HG02981 (cell line): ENCODE measurements at regions not wholly inside any gene's neighbourhood (a gene's known extent, or its start where the extent isn't known, plus 50 kb on each side); places are given as distances from the start of the nearest gene placed in this dataset.

ENCODE experiments used
- ATAC-seq: cut with Tn5 transposase; IDR thresholded peaks from one replicate; pipeline ENCODE4 v1.9.1; 2021; ENCODE audit warnings: mild to moderate bottlenecking, moderate library complexity; ENCODE audit not compliant: unreplicated experiment

DNA sequence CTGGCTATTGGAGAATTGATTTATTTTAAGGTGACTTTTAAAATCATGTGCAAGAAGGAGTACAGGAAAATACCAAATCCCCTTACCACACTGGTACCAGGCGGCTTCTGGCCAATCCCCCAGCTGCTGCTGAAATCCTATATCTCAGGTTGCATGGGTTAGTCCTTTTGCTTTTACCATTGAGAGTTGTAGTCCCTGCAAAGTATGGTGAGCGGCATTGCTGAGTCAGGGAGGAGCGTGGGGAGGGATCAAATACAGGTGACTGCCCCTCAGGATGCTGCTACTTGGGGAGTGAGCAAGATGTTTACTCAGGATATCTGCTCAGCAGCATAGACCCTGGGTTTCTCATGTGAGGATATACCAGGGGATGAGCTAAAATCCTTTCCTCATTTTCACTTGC is 131.9 kb upstream of the STAC start:
- no peak for ATAC-seq

DNA sequence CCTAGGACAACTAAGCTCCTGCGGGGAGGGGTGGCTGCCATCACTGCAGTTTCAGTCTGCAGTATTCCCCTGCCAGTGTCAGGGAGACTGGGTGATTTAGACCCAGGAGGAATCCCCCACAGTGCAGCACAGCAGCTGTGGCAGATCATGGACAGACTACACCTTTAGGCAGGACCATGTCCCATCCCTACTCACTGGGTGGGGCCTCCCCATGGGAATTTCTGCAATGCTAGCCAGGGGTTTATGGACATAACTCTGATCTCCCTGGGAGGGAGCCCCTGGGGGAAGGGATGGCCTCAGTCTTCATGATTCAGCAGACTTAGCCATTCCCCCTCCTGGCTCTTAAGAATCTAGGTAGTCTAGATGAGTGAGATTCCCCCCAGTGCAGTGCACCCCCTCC is 130.1 kb upstream of the STAC start:
- no peak for ATAC-seq

DNA sequence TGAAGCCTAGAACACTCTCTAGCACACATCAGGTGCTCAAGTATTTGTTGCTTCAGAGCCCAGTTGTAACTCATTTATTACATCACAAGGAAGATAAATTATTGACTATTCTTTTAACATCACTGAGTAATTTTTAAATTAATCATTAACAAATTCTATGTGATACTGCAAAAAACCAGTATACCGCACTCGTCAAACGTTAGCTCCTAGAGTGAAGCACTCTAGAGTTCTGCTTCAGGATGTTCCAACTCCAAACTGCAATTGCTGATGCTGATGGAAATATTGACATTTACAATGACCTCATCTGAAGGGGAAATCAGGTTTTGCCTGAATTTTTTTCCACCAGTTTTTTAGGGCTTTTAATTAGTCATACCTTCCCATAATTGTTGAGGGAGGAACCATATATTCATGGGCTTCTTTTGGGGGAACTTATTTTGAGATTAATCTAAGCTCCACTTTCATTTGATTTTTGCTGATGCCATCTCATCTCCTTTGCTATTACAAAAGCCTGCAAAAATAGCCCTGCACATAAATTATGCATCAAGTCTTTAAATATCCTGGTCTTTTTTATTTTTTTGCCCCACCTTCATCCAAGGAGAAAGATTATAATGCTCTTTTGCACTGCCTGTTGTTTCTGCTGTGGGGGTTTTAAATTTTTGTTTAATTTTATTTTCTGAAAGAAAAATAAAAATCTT is 123.0 kb upstream of the STAC start:
- ATAC-seq: no peak

DNA sequence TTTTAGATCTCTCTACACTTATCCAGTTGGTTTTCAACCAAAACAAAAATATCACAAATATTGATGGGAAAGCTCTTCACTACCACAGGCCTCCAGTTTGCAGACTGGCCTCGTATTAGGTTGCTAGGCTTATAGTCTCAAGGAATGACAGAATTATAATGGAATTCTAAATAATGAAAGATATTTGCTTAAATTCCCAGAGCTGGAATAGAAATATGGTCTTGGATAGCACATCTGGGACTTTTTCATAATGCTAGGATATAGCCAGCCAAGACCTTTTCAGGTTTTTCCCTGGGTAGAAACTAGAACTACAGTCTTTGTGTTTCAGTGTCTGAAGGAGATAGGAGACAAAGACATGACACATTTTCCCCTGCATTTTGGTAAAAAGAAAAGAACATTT is 121.9 kb upstream of the STAC start:
- ATAC-seq: no peak

DNA sequence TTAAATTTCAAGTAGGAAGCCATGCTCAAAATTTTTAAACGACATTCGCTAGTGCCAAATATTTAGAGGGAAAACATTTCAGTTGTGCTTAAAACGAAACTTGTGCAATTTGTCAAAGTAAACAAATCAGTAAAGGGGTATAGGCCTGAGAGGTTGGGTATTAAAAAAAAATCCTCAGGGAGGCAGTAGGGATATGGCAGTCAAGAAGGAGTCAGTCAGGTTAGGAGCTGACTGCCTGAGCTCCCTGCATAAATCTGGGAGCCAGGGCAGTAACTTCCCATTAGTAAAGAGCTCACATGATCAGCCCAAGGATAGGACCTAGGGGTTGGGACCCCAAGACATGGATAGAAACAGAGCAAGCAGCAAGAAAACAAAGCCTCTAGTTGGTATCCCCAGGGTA is 120.7 kb upstream of the STAC start:
- no peak for ATAC-seq

DNA sequence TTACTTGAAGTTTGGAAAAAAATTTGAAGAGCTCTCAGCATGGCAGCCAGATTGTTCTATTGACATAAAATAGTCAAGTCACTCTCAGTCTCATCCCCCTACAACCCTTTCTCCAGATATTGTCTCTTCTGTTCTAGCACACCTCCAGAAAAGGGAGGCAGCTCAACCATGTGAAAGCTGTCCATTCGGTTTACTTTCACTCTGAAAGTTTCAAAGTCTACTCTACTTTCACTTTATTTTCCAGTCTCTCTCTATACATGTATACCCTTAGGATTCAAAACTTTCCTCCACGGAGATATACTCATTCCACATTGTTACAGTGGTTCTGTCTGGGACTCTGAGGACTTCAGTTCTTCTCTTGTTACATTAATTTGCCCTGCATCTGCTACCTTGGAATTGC is 111.0 kb upstream of the STAC start:
- no peak for ATAC-seq

DNA sequence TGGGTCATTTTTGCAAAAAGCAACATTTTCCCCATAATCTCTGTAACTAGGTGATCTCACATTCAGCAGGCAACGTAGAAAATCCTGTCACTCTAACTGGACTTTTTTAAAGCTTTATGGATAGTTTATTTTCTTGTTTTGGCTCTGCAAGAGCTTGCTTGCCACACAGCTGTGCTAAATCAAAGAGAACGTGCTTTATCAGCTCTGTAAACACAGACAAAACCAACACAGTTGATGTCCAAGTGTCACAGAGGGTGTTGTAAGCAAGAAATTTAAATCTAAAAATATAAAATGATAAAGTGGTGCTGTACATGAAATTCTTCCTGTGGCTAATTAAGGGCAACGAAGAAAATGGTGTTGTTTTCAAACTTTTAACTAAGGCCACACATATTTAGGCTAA is 97.5 kb upstream of the STAC start:
- no peak for ATAC-seq

DNA sequence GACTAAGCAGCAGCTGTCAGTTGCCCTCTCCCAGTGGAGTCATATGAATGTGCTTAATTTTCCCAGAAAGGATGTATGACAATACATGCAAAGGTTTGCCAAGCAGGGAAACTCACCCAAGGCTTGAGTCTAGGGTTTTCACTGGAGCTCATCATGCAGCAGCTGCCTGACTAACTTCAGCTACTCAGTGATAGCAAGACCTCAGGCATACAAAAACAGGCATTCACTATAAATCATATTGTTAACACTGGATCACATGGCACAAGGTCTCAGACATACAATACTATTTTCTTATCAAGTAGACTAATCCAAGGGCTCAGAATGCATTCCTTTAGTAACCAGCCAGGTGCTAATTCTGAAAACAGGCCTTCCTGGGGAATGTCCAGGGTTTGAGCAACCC is 85.0 kb upstream of the STAC start:
- no peak for ATAC-seq

DNA sequence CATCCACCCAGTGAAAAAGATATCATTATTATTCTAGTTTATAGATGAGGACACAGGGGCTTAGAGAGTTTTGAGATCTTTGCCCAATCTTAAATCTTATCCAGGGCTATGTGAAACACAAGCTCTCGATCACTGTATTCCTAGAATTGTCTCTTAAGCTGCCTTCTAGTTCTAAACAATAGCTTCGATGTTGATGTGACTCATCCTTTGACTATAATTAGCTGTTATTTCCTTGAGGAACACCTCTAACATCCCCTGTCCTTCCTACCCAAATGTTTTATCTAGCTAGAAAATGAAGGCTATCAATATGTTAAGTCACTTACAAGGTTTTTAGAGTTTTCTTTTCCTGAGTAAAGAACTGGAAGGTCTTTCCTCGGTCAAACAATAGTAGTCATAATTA is 83.1 kb upstream of the STAC start:
- no peak for ATAC-seq

DNA sequence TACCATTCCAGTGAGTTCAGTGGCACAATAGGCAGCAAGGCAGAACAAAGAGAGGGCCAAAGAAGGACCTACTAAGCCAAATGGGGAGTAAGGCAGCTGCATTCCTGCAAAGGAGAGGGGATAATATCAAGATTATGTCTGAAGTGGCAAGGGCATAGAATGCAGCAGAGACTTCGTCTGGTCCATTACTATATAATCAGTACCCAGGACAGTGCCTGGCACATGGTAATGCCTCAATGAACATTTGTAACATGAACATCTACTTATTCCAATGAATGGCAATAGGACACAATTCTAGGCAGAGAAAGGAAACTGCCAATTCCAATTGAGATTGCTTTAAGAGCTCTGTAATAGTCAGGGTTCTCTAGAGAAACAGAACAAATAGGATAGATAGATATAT is 82.1 kb upstream of the STAC start:
- ATAC-seq: no peak

DNA sequence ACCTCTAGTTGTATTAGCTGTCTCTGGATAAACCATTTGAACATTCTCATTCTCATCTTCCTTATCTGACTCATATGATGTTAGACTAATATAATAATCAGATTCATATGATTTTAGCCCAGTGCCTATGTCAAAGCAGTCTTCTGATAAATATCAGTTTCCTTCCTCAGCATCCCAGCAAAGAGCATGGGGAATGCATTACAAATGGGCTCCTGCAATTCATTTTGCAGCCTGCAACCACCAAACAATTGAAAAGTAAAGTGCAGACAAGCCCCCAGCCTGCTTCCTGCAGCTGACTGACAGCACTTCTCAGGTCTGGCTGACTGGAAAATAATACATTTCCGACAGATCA is 78.2 kb upstream of the STAC start:
- ATAC-seq: no peak

DNA sequence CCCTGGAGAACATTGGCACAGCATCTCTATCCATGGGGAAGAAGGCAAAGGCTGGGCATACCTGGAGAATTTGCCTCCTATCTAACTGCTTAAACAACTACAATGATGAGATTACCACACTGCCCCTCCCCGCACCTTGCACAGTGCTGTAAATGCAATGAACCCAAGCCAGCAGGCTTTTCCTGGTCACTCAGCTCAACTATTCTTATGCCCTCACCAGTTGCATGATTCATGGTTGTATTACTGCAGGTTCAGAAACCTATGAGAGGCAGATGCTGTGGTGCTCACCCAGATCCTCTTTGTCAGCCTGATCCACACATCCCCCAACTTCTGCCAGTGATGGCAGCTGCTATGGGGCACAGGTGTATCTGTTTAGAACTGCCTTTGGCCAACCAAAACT is 77.7 kb upstream of the STAC start:
- no peak for ATAC-seq

DNA sequence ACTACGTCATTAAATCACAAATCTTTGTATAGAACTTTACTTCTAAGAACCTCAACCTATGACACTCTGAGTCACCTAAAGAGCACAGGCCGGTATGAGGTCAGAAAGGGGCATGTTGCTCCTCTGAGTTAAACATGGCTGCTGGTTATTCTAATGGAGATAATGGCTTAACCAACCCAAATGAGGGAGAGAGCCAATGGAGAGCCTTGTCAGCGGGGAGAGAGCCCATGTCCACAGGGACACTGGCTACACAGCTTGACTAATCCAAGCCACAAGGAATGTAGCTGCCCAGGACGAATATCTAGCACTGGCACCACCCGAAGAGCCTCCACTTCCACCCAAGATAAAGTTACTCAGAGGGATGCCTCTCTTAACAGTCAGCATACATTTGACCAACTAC is 77.0 kb upstream of the STAC start:
- no peak for ATAC-seq

DNA sequence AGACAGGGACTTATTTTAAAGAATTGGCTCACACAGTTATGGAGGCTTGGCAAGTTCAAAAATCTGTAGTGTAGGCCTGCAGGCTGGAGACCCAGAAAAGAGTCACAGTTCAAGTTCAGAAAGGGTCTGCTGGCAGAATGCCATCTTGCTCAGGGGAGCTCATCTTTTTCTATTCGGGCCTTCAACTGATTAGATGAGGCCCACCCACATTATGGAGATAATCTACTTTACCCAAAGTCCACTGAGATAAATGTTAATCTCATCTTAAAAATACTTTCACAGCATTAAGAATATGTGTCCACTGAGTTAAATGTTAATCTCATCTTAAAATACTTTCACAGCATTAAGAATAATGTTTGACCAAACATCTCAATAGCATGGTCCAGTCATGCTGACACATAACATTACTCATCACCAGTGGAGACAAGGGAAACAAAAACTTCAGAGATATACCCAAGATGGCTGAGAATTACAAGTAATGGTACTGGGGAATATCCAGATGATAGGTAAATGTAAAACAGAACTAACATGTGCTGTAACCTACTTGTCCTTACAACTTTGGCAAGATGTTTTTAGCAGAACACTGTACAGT is 74.3 kb upstream of the STAC start:
- ATAC-seq: no peak

DNA sequence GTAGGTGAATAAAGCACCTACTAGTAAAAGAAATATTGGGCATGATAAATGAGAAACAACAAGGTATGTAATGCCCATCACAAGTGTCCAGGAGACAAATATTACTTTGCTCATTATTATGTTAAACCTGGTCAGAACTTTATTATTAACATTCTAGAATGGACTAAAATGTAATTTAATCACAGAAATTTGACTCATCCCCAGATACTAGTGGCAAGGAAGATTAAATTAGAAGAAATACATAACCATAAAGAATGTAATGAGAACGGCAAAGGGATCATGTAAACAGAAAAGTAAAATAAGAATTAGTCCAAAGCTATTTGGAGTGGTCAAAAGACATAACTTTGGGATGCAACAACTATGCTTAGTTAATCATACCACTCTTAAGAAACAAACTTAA is 71.2 kb upstream of the STAC start:
- ATAC-seq: no peak

DNA sequence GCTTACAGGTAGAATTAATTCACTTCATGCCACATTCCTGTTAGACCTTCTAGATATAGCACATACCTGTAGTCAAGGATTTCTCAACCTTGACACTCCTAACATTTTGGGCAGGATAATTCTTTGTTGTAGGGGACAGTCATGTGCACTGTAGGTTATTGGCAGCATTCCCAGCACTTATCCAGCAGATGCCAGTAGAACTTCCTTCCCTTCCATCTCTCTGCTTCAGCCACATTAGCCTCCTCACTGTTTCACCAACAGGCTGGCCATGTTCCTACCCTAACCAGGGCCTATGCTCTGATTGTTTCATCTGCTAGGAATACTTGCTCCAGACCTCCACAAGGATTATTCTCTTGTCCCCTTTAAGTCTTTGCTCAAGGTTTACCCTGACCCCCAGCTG is 68.0 kb upstream of the STAC start:
- no peak for ATAC-seq

DNA sequence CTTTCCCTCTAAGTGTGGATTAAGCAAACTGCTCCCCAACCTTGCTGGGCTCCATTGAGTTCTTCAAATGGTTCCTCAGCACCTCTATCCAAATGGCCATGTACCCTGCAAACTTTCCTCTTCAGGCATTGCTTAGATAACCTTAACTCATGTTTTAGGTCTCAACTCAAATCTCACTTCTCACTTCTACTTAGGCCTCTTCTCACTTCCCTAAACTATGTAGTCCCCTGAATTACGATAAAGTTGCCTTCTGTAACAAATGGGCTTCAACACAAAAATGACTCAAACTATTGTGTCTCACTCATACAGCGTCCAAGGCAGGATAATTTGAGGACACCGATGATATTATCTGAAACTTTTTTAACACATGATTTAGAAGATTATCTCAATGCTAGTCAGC is 62.4 kb upstream of the STAC start:
- peak; percentile 80 for ATAC-seq

DNA sequence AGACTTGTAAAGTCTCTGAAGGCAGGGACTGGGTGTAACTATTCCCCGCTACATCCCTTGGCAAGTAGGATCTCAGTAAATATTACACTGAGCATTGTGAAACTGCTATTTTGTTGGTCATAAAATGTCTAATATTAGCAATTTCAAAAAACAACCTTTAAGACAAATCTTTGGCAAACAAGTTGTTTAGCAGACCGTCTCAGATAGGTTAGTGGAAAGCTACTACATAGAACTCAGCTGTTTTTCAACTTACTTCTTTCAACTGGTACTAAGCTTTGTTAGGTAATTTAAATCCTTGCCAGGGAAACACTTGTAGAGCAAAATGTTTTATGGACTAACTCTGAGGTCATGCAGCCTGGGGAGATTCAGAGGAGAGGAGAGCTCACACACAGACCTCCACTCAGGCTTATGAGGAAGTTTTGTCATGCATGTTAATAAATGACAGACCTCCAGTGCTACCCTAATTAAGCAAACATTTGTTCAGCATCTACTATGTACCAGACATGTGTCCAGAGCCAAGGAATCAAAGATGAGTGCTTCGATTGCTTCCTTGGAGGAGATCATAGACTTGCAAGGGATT is 61.6 kb upstream of the STAC start:
- no peak for ATAC-seq

DNA sequence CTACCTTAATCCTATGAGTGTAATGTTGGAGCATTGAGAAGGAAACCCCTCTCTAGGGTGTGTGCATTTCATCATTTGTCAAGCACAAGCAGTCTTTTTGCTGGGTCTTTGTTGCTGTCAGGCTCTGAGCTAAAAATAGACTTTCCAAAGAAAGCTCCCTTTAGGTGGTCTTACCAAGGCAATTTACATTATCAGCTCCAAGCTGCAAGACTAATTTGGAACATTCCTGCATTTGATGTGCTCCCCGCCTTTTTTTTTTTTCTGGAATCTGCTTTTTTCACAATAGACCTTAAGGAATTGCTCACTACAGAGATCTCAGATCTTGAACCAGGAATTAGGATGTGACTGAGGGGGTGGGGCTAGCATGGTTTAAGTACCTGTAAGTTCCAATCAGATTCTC is 60.6 kb upstream of the STAC start:
- no peak for ATAC-seq
